Fibroblast of skin of right quadriceps (primary cell): ENCODE measurements at regions not wholly inside any gene's neighbourhood (a gene's known extent, or its start where the extent isn't known, plus 50 kb on each side); places are given as distances from the start of the nearest gene placed in this dataset.
"Not testable (repeated sequence)": the region's sequence is repeated elsewhere in the genome, so short reads cannot be mapped to it uniquely, and the experiment has no call there.

ENCODE experiments used
- DNase-seq: peaks from one replicate; pipeline ENCODE4 v3.0.0-alpha.2; 2013

DNA sequence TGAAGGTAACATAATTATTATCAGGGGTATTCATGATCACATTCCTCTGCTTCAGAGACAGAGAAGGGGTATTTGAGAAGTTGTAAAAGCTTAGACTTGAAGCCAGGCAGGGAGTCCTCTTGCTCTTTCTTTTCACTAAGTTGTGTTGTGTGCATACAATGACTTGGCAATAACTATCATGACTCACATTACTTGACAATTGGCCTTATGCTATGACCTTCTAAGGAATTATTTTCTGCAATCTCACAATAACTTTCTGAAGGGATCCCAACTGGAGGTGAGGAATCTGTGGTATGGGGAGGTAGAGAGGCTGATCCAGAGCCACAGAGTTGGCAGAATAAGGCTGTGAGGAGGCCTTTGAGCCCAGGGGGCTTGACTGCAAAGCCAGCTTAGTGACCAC is 622.3 kb downstream of the MTRR start:
- peak; percentile 34 for DNase-seq

DNA sequence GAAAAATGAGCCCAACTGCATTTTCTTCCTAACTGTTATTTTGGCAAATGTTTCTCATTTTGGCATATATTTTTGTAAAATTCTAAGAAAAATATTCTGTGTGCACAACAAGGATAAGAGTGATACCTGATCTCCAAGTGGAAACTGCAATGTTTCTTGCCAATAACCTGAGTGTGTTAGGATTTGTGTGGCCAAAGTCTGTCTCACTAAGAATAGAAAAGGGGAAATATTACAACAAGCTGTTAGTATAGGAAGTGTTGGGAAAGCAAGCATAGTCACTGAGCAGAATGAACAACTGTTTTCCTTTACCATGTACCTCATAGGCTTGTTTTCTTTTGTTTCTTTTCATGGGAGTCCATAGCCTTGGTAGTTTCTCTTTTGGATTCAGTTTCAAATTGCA is 624.2 kb downstream of the MTRR start:
- no peak for DNase-seq

DNA sequence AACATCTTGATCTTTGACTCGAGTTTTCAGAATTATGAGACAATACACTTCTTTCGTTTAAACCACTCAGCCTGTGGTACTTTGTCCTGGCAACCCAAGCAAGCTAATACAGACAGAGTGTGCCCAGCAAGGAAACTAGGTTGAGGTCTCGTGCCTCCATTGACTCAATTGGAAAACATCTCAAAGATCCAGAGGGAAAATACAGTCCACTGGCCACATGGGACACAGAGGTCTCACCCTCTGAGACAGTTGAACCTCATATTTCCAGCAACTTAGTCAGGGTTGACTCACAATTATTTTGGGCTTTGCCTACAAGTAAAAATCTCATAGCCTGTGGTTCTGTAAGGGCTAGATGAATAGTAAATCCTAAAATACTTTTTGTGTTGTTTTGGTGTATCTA is 631.5 kb downstream of the MTRR start:
- DNase-seq, result peak; percentile 28

- no peak for DNase-seq
Observed at GRCh38 chr5:8505196-8505595, 636.2 kb downstream of the MTRR start.

- DNase-seq, result peak; percentile 18
Observed at GRCh38 chr5:8508231-8508630, 639.3 kb downstream of the MTRR start.

GRCh38 chr5:8516356-8516755 is 647.4 kb downstream of the MTRR start:
- no peak for DNase-seq

DNA sequence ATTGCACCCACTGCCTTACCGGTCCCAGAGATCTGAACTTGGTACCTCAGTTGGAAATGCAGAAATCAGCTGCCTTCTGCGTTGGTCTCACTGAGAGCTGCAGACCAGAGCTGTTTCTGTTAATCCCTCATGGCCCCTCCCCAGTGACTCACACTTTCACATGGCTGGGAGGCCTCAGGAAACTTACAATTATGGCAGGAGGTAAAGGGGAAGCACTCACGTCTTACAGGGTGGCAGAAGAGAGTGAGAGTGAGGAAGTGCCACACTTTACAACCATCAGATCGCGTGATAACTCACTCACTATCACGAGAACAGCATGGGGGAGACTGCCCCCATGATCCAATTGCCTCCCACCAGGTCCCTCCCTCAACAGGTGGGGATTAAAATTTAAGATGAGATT is 648.5 kb downstream of the MTRR start:
- peak; percentile 35 for DNase-seq

DNA sequence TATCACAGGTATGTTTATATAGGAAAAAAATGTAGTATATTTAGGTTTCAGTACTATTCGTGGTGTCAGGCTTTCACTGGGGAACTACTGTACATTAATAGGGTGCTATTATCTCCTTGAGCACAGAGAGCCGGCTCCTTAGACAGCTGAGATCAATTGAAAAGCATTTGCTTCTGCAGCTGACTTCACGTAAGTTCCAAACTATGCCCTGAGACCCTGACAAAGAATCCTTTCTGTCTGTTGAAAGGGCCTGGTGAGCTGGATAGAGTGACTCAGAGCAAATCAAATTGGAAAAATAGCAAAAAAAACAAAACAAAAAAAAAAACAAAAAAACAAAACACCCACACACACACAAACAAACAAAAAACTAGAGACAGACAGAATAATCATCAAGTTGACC is 652.0 kb downstream of the MTRR start:
- no peak for DNase-seq

GRCh38 chr5:8521991-8522390 is 653.0 kb downstream of the MTRR start:
- DNase-seq, result peak; percentile 16

DNA sequence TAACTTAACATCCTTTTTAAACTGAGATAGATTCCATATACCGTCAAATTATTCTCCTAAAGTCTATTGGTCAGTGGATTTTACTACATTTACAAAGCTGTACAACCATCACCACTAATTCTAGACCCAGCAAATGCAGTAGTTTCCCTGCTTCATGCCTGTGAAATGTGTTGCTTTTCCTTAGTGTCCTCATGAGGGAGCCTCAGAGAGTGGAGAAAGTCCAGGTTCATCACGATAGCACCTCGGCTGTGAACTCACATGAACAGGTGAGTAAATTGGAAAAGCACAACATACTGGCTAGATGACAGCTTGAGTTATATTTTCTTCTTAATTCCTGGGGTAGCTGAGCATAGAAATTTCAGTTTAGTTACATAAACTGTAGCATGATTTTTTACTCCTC is 653.7 kb downstream of the MTRR start:
- no peak for DNase-seq

GRCh38 chr5:8523501-8523900 is 654.6 kb downstream of the MTRR start:
- no peak for DNase-seq

GRCh38 chr5:8525819-8526218 is 656.9 kb downstream of the MTRR start:
- DNase-seq, result no peak

DNA sequence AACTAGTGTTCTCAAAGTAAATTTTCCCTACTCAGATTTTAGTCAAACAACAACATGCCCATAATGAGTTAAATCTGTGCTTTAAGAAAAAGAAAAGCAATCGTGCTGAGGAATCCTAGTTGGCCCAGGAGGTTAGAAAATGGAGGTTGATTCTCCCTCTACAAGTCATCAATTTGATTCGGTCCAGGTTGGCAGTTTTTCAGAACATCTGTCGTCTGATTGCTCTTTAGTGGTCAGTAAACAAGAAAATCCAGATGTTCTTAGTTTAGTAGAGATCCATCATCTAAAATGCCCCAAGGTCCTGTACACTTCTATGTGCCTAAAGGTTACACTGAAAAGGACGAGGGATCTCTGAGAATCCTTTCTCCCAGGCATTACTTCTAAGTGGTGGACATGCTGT is 659.2 kb downstream of the MTRR start:
- DNase-seq, result no peak

GRCh38 chr5:8538821-8539220 is 669.9 kb downstream of the MTRR start:
- no peak for DNase-seq

- DNase-seq, result no peak
Observed at GRCh38 chr5:8540317-8540716, 671.4 kb downstream of the MTRR start.

GRCh38 chr5:8550921-8551320 is 682.0 kb downstream of the MTRR start:
- no peak for DNase-seq

DNA sequence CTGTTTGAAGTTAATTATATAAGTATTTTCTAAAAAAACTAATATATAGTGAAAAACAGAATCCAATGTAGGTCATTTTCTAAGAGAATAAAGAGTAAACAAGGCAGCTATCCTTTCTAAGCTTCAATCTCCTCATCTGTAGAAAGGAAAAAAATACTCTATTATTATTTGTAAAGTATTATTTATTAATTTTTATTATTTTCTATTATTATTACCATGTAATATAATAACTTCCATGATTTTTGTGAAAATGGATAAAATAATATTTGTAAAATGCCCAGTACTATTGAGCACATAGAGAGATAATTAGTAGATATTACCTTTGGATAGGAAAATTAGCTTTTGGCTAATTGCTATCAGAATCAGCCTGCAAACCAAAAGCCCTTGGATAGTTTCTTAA is 684.4 kb downstream of the MTRR start:
- DNase-seq, result no peak

DNA sequence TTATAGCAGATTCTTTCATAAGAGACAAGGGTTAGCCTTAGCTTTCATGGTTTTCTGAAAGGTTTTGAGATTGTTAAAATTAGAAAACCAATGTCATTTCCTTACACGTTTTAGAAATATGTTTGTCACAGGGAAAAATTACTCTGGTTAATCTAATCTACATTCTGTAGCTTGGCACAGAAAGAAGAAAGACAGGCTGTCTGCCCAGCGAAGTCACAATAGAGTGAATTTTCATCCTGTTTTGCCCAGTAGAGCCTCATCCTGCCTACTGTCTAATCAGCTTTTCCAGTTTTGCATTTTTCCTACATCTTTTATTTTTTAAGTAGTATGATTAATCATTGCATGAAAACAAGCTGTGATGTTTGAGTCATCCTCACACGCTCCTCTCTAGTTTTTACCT is 688.8 kb downstream of the MTRR start:
- no peak for DNase-seq

GRCh38 chr5:8560776-8561175 is 691.8 kb downstream of the MTRR start:
- no peak for DNase-seq

- no peak for DNase-seq
Observed at GRCh38 chr5:8561224-8561840, 692.4 kb downstream of the MTRR start.

DNA sequence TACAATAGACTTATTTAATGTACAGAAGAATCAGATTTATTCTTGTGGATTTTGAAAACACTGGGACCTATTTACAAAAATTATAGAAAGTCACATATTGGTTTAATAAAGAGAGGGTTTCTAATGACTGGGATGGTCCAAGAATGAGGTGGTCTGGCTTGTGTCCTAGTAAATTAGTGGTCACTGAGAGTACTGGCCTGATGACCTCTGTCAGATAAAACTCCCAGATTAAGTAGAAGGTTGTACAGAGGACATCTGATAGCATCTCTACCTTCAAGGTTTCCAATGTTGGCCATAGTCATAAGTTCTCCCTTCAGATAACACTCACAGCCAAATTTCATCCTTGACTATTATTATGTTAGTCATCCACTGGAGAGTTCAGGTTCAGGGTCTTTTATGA is 692.9 kb downstream of the MTRR start:
- DNase-seq, result no peak

- not testable (repeated sequence) for DNase-seq
Observed at GRCh38 chr5:8563540-8563939, 694.6 kb downstream of the MTRR start.

GRCh38 chr5:8568858-8569257 is 699.9 kb downstream of the MTRR start:
- no peak for DNase-seq

DNA sequence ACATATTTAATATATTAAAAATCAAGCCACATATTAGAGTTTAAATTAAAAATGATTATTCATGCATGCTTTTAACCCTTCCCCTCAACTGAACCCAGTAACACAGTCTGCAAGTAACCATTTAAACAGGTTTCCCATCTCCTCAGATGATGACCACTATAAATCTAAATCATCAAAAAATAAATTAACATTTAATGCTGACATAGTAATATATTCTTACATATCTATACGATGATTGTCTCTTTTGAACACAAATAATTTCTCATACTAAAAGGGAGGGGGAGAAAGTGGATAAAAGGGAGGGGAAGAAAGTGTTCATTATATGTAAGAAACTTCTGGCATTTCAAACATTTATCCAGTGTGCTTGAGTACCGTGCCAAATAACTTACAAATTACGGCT is 701.6 kb downstream of the MTRR start:
- DNase-seq, result no peak

DNA sequence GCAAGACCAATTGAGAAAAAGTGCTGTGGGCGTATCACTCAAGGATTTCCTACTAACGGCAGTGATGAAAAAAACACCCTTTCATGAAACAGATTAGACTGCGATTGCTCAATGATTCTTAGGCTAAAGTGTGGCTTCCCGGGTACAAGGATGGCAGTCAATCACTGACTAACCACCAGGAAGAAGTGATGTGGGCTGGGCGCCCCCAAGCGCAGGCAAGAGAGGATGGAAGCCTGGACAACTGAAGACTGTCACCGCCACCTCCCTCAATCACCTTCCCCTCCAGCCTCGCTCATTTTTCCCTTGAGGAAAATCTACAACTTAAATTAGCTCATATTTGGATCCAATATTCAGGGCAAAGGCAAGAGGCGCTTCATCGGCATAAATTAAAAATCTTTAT is 707.2 kb downstream of the MTRR start:
- no peak for DNase-seq

DNA sequence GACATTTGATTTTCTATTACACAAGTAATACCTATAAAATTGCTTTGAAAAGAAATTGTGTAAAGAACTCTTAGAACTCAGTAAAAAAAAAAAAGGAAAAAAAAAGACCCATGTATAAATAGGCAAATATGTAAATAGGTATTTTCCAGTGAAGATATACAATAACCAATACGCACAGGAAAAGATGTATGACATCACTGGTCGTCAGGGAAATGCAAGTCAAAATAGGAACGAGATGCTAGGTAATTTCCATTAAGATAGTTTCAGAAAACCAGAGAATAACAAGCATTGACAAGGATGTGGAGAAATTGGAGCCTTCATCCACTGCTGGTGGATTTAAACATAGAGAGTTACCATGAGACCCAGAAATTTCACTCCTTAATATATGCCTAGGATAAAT is 708.8 kb downstream of the MTRR start:
- no peak for DNase-seq
